IMR-90 (cell line): ENCODE measurements at regions not wholly inside any gene's neighbourhood (a gene's known extent, or its start where the extent isn't known, plus 50 kb on each side); places are given as distances from the start of the nearest gene placed in this dataset.

Source experiments
- ATAC-seq: fragments of 200-7000 bp; cut with Tn5 transposase; 2 replicates; pipeline ENCODE4 v1.9.1; 2020; ENCODE audit warnings: low read depth, mild to moderate bottlenecking, moderate library complexity
- BruUV-seq: library from RNA; stranded (reverse); fragments of 400-500 nt; replicated peaks from 2 replicates; lab custom pipeline; 2021; lab: Mats Ljungman, UMichigan
- CTCF ChIA-PET: fragments of 300-600 bp; formaldehyde crosslinking; extraction: SDS; loops from one replicate; lab custom pipeline; 2021; ENCODE audit warnings: antibody characterized with exemption; lab: Yijun Ruan, JAX
- POLR2A ChIA-PET: fragments of 300-600 bp; sonication (Branson Sonifier 250); formaldehyde crosslinking; loops from one replicate; lab custom pipeline; 2022; ENCODE audit warnings: antibody characterized with exemption; ENCODE audit not compliant: unreplicated experiment; lab: Charles Lee
- DNase-seq: peaks from one replicate; pipeline ENCODE4 v3.0.0; 2013
- H2AFZ ChIP-seq: replicated peaks from 2 replicates; pipeline ENCODE3; 2013; ENCODE audit warnings: low read length, mild to moderate bottlenecking; ENCODE audit not compliant: poor library complexity
- H2AK5ac ChIP-seq: 2 replicates; pipeline ENCODE4 v1.6.1; 2013; ENCODE audit warnings: low read depth, low read length, inconsistent platforms
- H2AK9ac ChIP-seq: replicated peaks from 2 replicates; pipeline ENCODE3; 2013; ENCODE audit warnings: mild to moderate bottlenecking, low read depth, low read length, moderate library complexity; ENCODE audit not compliant: poor library complexity
- H2BK120ac ChIP-seq: 2 replicates; pipeline ENCODE4 v1.6.1; 2013; ENCODE audit warnings: low read depth, low read length, inconsistent platforms
- H2BK15ac ChIP-seq: 3 replicates; pipeline ENCODE4 v1.6.1; 2013; ENCODE audit warnings: low read depth, low read length, inconsistent platforms
- H2BK20ac ChIP-seq: 2 replicates; pipeline ENCODE4 v1.6.1; 2013; ENCODE audit warnings: low read depth, mild to moderate bottlenecking, inconsistent platforms, low read length, moderate library complexity
- H2BK5ac ChIP-seq: 2 replicates; pipeline ENCODE4 v1.6.1; 2013; ENCODE audit warnings: mild to moderate bottlenecking, low read depth, low read length, inconsistent platforms; ENCODE audit not compliant: poor library complexity, severe bottlenecking
- H3K14ac ChIP-seq: replicated peaks from 2 replicates; pipeline ENCODE4 v1.6.1; 2013; ENCODE audit warnings: low read depth, low read length, inconsistent platforms
- H3K18ac ChIP-seq: 2 replicates; pipeline ENCODE4 v1.6.1; 2013; ENCODE audit warnings: low read depth, low read length, control low read depth
- H3K23ac ChIP-seq: 2 replicates; pipeline ENCODE4 v1.6.1; 2013; ENCODE audit warnings: low read depth, low read length, inconsistent platforms
- H3K27ac ChIP-seq: 2 replicates; pipeline ENCODE4 v1.5.1; 2013; ENCODE audit warnings: mild to moderate bottlenecking, control low read depth, low read length; ENCODE audit not compliant: insufficient read depth
- H3K27me3 ChIP-seq: 2 replicates; pipeline ENCODE4 v1.6.1; 2013; ENCODE audit warnings: low read length; ENCODE audit not compliant: control insufficient read depth, insufficient read depth
- H3K36me3 ChIP-seq: 2 replicates; pipeline ENCODE4 v1.6.1; 2013; ENCODE audit warnings: low read length, mixed read lengths; ENCODE audit not compliant: control insufficient read depth, insufficient read depth
- H3K4ac ChIP-seq: 2 replicates; pipeline ENCODE4 v1.6.1; 2013; ENCODE audit warnings: low read depth, low read length, inconsistent platforms
- H3K4me1 ChIP-seq: 2 replicates; pipeline ENCODE4 v1.6.1; 2013; ENCODE audit warnings: low read length, mixed read lengths; ENCODE audit not compliant: control insufficient read depth, insufficient read depth
- H3K4me2 ChIP-seq: 2 replicates; pipeline ENCODE4 v1.6.1; 2013; ENCODE audit warnings: low read depth, mild to moderate bottlenecking, control low read depth, low read length, moderate library complexity
- H3K4me3 ChIP-seq: 2 replicates; pipeline ENCODE4 v1.5.1; 2013; ENCODE audit warnings: low read depth, mild to moderate bottlenecking, control low read depth, low read length, moderate library complexity; ENCODE audit not compliant: insufficient read depth
- H3K56ac ChIP-seq: 2 replicates; pipeline ENCODE4 v1.6.1; 2013; ENCODE audit warnings: low read length, inconsistent platforms; ENCODE audit not compliant: insufficient read depth; ENCODE audit errors: extremely low read depth
- H3K79me1 ChIP-seq, 2 experiments: 2 replicates each; pipeline ENCODE4 v1.6.1; 2013; ENCODE audit warnings: low read length in 2 of 2, inconsistent platforms in 1 of 2, low read depth in 1 of 2
- H3K9ac ChIP-seq: 2 replicates; pipeline ENCODE4 v1.6.1; 2013; ENCODE audit warnings: low read depth, low read length, control low read depth
- H3K9me1 ChIP-seq: 2 replicates; pipeline ENCODE4 v1.6.1; 2013; ENCODE audit warnings: low read length, inconsistent platforms; ENCODE audit not compliant: insufficient read depth
- H3K9me3 ChIP-seq: 2 replicates; pipeline ENCODE4 v1.6.1; 2013; ENCODE audit warnings: low read length; ENCODE audit not compliant: control insufficient read depth, insufficient read depth
- H4K20me1 ChIP-seq: 2 replicates; pipeline ENCODE4 v1.6.1; 2013; ENCODE audit warnings: low read length, inconsistent platforms; ENCODE audit not compliant: insufficient read depth
- H4K5ac ChIP-seq: 2 replicates; pipeline ENCODE4 v1.6.1; 2013; ENCODE audit warnings: mild to moderate bottlenecking, low read depth, low read length, control low read depth
- H4K8ac ChIP-seq, 2 experiments: 2 replicates each; pipeline ENCODE4 v1.6.1; 2013; ENCODE audit warnings: low read depth in 2 of 2, low read length in 2 of 2, control low read depth in 1 of 2, inconsistent platforms in 1 of 2
- H4K91ac ChIP-seq: 2 replicates; pipeline ENCODE4 v1.6.1; 2013; ENCODE audit warnings: low read depth, low read length, inconsistent platforms; ENCODE audit not compliant: insufficient read depth
- BHLHE40 ChIP-seq: fragments of 150-350 bp; IDR thresholded peaks from 2 replicates; pipeline ENCODE4 v1.6.1; 2016; ENCODE audit warnings: mild to moderate bottlenecking, low read depth, low read length
- CEBPB ChIP-seq: IDR thresholded peaks from 2 replicates; pipeline ENCODE4 v1.6.1; 2012; ENCODE audit warnings: low read depth, low read length, improper control_type of control experiment
- ELK1 ChIP-seq: fragments of 150-350 bp; IDR thresholded peaks from 2 replicates; pipeline ENCODE4 v1.6.1; 2016; ENCODE audit warnings: low read depth, mild to moderate bottlenecking, low read length, moderate library complexity, borderline replicate concordance
- MAFK ChIP-seq: IDR thresholded peaks from 2 replicates; pipeline ENCODE4 v1.6.1; 2012; ENCODE audit warnings: low read depth, low read length, improper control_type of control experiment
- MAZ ChIP-seq: IDR thresholded peaks from 2 replicates; pipeline ENCODE4 v1.6.1; 2012; ENCODE audit warnings: low read depth, mild to moderate bottlenecking, low read length, improper control_type of control experiment, moderate library complexity, borderline replicate concordance
- MXI1 ChIP-seq: IDR thresholded peaks from 2 replicates; pipeline ENCODE4 v1.6.1; 2012; ENCODE audit warnings: low read depth, mild to moderate bottlenecking, low read length, moderate library complexity, borderline replicate concordance
- NFE2L2 ChIP-seq: fragments of 150-350 bp; IDR thresholded peaks from 2 replicates; pipeline ENCODE4 v1.6.1; 2016; ENCODE audit warnings: low read depth, mild to moderate bottlenecking, low read length
- POLR2A ChIP-seq: IDR thresholded peaks from 2 replicates; pipeline ENCODE4 v1.6.1; 2012; ENCODE audit warnings: mild to moderate bottlenecking, low read depth, low read length
- RAD21 ChIP-seq: IDR thresholded peaks from 2 replicates; pipeline ENCODE4 v1.6.1; 2012; ENCODE audit warnings: low read length, improper control_type of control experiment
- RCOR1 ChIP-seq: IDR thresholded peaks from 2 replicates; pipeline ENCODE4 v1.6.1; 2012; ENCODE audit warnings: mild to moderate bottlenecking, low read length, improper control_type of control experiment; ENCODE audit not compliant: insufficient replicate concordance
- RFX5 ChIP-seq: IDR thresholded peaks from 2 replicates; pipeline ENCODE4 v1.8.0; 2012; ENCODE audit warnings: low read depth, mild to moderate bottlenecking, low read length, moderate library complexity
- SMC3 ChIP-seq: fragments of 150-350 bp; IDR thresholded peaks from 2 replicates; pipeline ENCODE4 v1.6.1; 2016; ENCODE audit warnings: low read depth, mild to moderate bottlenecking, antibody characterized with exemption, low read length, moderate library complexity
- USF2 ChIP-seq: fragments of 150-350 bp; IDR thresholded peaks from 2 replicates; pipeline ENCODE4 v1.6.1; 2017; ENCODE audit warnings: mild to moderate bottlenecking, antibody characterized with exemption, low read length, low read depth
- WGBS, 2 experiments: methylation state at CpG; one replicate each; pipeline versions ENCODE4 v1.1.5 to v1.1.7; 2013; ENCODE audit warnings: missing lambda C conversion rate in 2 of 2; ENCODE audit not compliant: insufficient read length in 1 of 2; ENCODE audit errors: extremely low coverage in 2 of 2; 5-methylcytosine and 5-hydroxymethylcytosine counted together
- dilution Hi-C: fragments of 300-500 bp; cut with HindIII; formaldehyde crosslinking; loops from one replicate; pipeline ENCODE4 v1.14.3; 2018; ENCODE audit warnings: low sequenced_read_pairs; ENCODE audit not compliant: unreplicated experiment
- in situ Hi-C: fragments of 300-500 bp; cut with MboI; formaldehyde crosslinking; loops from 3 replicates; pipeline ENCODE4 v1.14.3; 2019; ENCODE audit warnings: low sequenced_read_pairs, inconsistent platforms, mixed read lengths
- intact Hi-C: fragments of 100-400 bp; cut with micrococcal nuclease; formaldehyde crosslinking; loops from 2 replicates; pipeline ENCODE4 v1.10.0; 2022

- H3K4me2 ChIP-seq: no peak overlapping the region
- ChIA-PET CTCF (no interaction called here), POLR2A (no interaction called here)
- no peak for TF ChIP-seq RCOR1
- no peak for TF ChIP-seq RAD21
- TF ChIP-seq SMC3: no peak
- no peak for TF ChIP-seq MAFK
- TF ChIP-seq CEBPB: no peak
- no peak for TF ChIP-seq MXI1
- TF ChIP-seq NFE2L2: no peak
- TF ChIP-seq RFX5: no peak
- TF ChIP-seq POLR2A: no peak
- TF ChIP-seq MAZ: no peak
- TF ChIP-seq BHLHE40: no peak
- no peak for TF ChIP-seq USF2
- no peak for TF ChIP-seq ELK1
- H3K4me1 ChIP-seq: no peaks in the 10 kb centered on the region
- no peaks in the 10 kb centered on the region; the same call in 1 of the 2 replicates for H3K9me1 ChIP-seq
- H3K14ac ChIP-seq: no peak overlapping the region
- H3K4me3 ChIP-seq: no peak overlapping the region
- H3K9ac ChIP-seq: no peak overlapping the region
- H2BK15ac ChIP-seq: no peak overlapping the region
- DNase-seq (no peak), ATAC-seq (no peak)
- H3K27ac ChIP-seq: no peak overlapping the region
- no peak overlapping the region for H2BK20ac ChIP-seq
- in situ Hi-C loops: no loop called here
- no peak overlapping the region for H2AK9ac ChIP-seq
- H2AFZ ChIP-seq: no peak overlapping the region
- no peak overlapping the region for H4K91ac ChIP-seq
- no peak overlapping the region for H4K5ac ChIP-seq
- no TSS peak for BruUV-seq
- H3K18ac ChIP-seq: no peak overlapping the region
- H2BK5ac ChIP-seq: no peak overlapping the region
- intact Hi-C loops: no loop called here
- H3K4ac ChIP-seq: no peak overlapping the region
- H4K8ac ChIP-seq: no peak overlapping the region
- no peak overlapping the region for H3K56ac ChIP-seq
- 0% methylated on average over 1 of the region's 9 CpGs; no CpG with 5 or more reads in 1 of the 2 experiments for WGBS, 2 experiments
- H2AK5ac ChIP-seq: no peak overlapping the region
- no peaks in the 10 kb centered on the region for H4K20me1 ChIP-seq
- no peaks in the 10 kb centered on the region for H3K36me3 ChIP-seq
- H3K23ac ChIP-seq: no peak overlapping the region
- H3K27me3 ChIP-seq: peaks cover 3% of the 10 kb centered on the region
- dilution Hi-C loops: no loop called here
- H3K79me1 ChIP-seq: no peaks in the 10 kb centered on the region
- no peaks in the 10 kb centered on the region for H3K9me3 ChIP-seq
- H2BK120ac ChIP-seq: no peak overlapping the region
Observed at GRCh38 chr12:111194703-111195051, 174.2 kb downstream of the PHETA1 start.
